Retinal pigment epithelial cell (primary cell): ENCODE measurements at regions not wholly inside any gene's neighbourhood (a gene's known extent, or its start where the extent isn't known, plus 50 kb on each side); places are given as distances from the start of the nearest gene placed in this dataset.
"Not testable (repeated sequence)": the region's sequence is repeated elsewhere in the genome, so short reads cannot be mapped to it uniquely, and the experiment has no call there.

Source experiments
- DNase-seq: peaks from one replicate; pipeline ENCODE4 v3.0.0-alpha.2; 2010; ENCODE audit warnings: low read depth
- H3K4me3 ChIP-seq: 2 replicates; pipeline ENCODE4 v1.5.1; 2011; ENCODE audit warnings: mild to moderate bottlenecking, low read length, control low read depth, moderate library complexity
- TF ChIP-seq, protein P1 (sequence below): conservative IDR thresholded peaks from 2 replicates; pipeline ENCODE4 v1.5.1; 2011; ENCODE audit warnings: low read depth, low read length, control low read depth, inconsistent platforms

DNA sequence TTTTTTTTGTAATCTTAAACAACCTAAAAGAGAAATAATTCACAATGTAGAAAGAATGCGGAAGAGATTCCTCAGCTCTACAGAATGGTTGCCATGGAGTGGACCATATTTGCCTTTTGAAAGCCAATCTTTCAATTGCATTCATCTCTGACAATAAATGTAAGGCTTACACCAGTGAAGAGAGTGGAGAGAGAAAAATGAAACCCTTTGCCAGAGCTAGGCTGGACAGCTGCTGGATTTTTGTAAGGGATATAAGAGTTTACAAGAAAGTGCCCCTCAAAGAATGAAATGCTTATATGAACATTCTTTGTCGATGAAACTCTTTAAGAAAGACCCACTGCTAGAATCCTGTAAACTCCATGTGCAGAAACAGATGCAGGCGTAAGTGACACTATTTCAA lies 66.0 kb upstream of the FAT1 start:
- no peak overlapping the region for H3K4me3 ChIP-seq
- TF ChIP-seq, protein P1, sequence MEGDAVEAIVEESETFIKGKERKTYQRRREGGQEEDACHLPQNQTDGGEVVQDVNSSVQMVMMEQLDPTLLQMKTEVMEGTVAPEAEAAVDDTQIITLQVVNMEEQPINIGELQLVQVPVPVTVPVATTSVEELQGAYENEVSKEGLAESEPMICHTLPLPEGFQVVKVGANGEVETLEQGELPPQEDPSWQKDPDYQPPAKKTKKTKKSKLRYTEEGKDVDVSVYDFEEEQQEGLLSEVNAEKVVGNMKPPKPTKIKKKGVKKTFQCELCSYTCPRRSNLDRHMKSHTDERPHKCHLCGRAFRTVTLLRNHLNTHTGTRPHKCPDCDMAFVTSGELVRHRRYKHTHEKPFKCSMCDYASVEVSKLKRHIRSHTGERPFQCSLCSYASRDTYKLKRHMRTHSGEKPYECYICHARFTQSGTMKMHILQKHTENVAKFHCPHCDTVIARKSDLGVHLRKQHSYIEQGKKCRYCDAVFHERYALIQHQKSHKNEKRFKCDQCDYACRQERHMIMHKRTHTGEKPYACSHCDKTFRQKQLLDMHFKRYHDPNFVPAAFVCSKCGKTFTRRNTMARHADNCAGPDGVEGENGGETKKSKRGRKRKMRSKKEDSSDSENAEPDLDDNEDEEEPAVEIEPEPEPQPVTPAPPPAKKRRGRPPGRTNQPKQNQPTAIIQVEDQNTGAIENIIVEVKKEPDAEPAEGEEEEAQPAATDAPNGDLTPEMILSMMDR, result no peak
- no peak for DNase-seq

DNA sequence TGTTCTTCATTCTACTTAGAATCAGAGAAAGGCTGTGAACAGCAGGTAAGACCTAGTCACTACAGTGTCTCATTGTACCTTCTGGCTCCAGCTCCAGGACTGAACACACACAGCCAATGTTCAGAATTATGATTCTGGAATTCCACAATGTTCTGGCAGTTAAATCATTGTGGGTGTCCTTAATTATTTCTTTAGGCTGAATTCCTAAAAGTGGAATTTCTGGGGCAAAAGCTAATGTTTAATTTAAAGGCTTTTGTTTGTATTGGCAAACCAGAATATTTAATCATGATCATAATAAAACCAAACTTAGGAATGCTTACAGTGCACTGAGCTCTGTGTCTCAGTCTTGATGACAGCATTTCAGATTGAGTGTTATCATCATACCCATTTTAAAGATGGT lies 67.0 kb upstream of the FAT1 start:
- DNase-seq, result no peak
- TF ChIP-seq, protein P1, result no peak
- no peak overlapping the region for H3K4me3 ChIP-seq

DNA sequence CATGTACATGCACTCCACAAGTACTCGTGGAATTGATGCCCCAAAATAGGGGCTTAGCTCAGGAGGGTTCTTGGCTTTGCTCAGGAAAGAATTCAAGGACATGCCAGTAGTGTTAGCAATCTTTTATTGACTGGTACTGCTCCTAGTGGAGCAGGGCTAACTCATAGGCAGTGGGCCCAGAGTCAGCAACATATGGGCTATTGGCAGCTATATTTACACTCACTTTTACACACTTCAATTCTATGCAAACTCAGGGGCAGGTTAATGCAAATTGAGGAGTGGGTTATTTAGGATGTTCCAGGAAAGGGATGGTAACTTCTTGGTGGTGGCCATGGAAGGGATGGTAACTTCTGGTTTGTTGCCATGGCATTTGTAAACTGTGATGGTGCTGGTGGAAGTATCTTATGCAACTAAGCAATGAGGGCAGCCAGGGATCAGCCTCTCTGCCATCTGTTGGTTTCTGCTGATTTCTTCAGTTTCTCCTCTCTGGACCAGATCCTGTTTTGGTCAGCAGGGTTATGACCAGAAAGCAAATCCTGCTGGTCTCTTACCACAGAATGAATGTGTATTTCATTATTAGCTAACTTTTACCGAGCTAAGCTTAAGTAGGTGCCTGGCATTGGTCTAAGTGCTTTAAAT lies 69.2 kb upstream of the FAT1 start:
- TF ChIP-seq, protein P1, result no peak
- no peak overlapping the region for H3K4me3 ChIP-seq
- DNase-seq, result no peak

DNA sequence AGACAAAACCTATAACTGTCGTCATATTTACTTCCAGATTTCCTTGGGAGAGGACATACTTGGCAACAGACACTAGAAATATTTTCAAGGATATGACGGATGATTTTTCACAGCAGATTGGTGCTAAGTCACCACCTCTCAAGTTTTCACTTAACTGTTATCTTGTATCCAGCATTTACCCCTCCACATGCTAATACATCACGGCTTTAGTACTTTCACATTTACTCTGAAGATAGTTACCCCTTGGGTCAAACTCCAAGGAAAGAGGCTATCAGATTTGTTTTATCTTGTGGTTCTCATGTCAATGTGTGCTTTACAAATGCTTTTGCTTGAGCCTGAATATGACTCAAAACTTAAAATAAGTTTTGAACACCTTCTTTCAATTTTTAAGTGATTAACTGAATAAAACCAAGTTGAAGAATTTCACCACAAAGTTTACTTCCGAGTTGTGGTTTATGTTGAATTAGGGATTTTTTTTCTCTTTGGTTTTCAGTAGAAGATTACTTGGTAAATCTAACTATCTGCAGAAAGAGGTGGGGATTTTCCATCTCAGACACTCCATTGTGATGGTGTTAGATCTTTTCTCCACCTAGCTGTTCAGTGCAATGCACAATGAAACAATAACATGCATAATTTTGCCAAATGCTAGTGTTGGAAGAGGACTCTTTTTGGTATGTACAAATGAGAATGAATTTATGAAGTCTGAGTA lies 75.4 kb upstream of the FAT1 start:
- TF ChIP-seq, protein P1, result no peak
- no peak overlapping the region for H3K4me3 ChIP-seq
- DNase-seq, result no peak

DNA sequence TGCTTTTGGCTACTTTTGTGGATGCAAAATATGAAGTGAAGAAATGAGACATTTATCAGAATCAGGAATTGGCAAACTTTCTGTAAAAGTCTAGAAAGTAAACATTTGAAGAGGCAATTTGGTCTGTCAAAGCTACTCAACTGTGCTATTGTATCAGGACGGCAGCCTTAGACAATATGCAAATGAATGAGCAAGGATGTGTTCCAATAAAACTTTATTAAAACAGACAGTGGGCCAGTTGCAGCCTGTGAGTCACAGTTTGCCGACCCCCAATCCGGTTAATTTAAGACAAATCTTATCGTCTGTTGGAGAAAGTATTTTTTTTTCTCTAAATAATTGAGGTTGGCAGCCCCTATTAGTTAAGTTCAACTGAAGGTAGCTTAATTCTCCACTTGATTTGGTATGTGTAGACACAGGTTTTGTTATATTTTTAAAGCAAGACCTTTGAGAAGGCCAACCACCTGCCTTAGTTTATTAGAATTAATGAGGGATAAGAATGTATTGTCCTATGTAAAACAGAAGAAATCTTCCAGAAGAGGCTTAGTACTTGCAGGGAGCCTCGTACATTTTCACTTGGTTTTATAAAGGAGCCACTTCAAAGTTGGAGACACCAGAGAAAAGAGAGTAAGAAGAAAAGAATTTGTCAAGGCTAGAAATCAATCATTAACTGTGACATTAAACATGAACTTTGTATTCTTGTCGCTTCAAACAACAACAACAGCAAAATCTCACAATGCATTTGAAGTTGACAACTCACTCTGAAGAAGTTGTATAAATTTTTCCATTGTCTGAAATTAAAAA lies 81.6 kb upstream of the FAT1 start:
- no peak overlapping the region for H3K4me3 ChIP-seq
- no peak for DNase-seq
- TF ChIP-seq, protein P1, result no peak

DNA sequence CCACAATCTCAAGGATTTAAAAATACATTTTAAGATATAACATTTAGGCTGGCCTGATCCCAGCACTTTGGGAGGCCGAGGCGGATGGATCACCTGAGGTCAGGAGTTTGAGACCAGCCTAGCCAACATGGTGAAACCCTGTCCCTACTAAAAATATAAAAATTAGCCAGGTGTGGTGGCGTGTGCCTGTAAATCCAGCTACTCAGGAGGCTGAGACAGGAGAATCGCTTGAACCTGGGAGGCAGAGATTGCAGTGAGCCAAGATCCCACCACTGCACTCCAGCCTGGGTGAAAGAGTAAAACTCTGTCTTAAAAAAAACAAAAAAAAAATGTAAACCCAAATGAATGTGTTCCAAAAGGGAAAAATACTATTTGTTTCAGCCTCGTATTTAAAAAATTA lies 82.3 kb upstream of the FAT1 start:
- H3K4me3 ChIP-seq, DNase-seq: not testable (repeated sequence)

DNA sequence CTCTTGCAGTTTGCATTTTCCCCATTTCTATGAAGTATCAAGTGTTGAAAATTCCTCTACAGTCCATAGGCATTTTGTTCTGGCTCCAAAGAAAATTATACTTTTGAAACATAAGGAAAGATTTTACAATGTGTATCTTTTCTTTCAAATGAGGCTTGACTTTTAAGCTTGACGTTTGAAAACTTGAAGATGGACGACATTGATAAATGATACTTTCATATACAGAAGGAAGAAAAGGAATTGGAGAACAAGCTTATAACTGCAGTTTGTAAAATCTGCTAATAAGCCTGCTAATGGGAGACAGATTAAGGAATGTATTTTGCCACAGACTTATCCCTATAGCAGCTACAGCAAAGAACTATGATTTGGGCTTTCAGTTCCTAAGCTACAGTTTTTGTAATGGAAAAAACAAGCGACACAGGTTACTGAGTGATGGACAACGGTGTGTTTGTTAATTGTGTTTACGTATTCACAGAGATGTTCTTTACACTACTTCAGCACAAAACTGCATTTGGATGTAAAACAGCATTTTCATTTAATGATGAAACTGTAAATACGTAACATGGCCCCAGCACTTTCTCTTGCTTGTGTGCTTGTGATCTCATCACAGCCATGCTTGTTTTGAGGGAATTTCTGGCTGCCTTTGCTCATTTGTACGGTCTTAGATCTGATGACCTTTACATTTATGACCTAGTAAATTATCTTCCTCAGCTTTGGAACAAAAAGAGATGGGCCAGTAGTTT lies 83.2 kb upstream of the FAT1 start:
- no peak overlapping the region for H3K4me3 ChIP-seq
- no peak for DNase-seq
- TF ChIP-seq, protein P1, result no peak
